Fibroblast of skin of back (primary cell): ENCODE measurements at regions not wholly inside any gene's neighbourhood (a gene's known extent, or its start where the extent isn't known, plus 50 kb on each side); places are given as distances from the start of the nearest gene placed in this dataset.
"Not testable (repeated sequence)": the region's sequence is repeated elsewhere in the genome, so short reads cannot be mapped to it uniquely, and the experiment has no call there.

Experiments used
- DNase-seq: peaks from one replicate; pipeline ENCODE4 v3.0.0-alpha.2; 2013

GRCh38 chr13:18238586-18238985 is 943.0 kb downstream of the TUBA3C start:
- DNase-seq = not testable (repeated sequence)

GRCh38 chr13:18236528-18236815 is 945.2 kb downstream of the TUBA3C start:
- DNase-seq = no peak

DNA sequence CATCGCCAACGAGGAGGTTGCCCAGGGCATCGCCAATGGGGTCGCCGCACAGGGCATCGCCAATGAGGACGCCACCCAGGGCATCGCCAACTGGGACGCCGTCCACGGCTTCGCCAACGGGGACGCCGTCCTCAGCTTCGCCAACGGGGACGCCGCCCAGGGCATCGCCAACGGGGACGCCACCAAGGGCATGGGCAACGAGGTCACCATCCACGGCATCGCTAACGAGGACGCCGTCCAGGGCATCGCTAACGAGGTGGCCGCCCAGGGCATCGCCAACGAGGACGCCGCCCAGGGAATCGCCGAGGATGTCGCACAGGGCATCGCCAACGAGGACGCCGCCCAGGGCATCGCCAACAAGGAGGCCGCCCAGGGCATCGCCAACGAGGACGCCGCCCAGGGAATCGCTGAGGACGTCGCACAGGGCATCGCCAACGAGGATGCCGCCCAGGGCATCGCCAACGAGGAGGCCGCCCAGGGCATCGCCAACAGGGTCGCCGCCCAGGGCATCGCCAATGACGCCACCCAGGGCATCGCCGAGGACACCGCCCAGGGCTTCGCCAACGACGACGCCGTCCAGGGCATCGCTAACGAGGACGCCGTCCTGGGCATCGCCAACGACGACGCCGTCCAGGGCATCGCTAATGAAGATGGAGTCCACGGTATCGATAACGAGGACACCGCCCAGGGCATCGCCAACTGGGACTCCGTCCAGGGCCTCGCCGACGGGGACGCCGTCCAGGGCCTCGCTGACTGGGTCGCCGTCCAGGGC is 945.7 kb downstream of the TUBA3C start:
- no peak for DNase-seq

GRCh38 chr13:18235172-18235571 is 946.5 kb downstream of the TUBA3C start:
- DNase-seq = no peak

DNA sequence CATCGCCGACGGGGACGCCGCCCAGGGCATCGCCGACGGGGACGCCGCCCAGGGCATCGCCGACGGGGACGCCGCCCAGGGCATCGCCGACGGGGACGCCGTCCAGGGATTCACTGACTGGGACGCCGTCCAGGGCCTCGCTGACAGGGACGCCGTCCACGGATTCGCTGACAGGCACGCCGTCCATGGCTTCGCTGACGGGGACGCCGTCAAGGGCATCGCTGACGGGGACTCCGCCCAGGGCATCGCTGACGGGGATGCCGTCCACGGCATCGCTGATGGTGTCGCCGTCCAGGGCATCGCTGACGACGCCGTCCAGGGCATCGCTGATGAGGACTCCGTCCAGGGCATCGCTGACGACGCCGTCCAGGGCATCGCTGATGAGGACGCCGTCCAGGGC is 947.2 kb downstream of the TUBA3C start:
- not testable (repeated sequence) for DNase-seq

- DNase-seq = no peak
Observed at GRCh38 chr13:18233783-18234299, 947.8 kb downstream of the TUBA3C start.

- DNase-seq = no peak
Observed at GRCh38 chr13:18232994-18233782, 948.4 kb downstream of the TUBA3C start.

DNA sequence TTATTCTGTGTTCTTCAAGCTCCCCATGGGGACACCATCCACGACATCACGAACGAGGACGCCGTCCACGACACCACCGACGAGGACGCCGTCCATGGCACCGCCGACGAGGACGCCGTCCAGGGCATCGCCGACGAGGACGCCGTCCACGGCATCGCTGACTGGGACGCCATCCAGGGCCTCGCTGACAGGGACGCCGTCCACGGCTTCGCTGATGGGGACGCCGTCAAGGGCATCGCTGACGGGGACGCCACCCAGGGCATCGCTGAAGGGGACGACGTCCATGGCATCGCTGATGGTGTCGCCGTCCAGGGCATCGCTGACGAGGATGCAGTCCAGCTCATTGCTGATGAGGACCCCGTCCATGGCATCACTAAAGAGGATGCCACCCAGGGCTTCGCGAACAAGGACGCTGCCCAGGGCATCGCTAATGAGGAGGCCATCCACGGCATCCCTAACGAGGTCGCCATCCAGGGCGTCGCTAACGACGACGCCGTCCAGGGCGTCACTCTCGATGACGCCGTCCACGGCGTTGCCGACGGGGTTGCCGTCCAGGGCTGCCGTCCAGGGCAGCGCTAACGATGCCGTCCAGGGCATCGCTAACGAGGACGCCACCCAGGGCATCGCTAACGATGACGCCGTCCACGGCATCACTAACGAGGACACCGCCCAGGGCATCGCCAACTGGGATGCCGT is 949.2 kb downstream of the TUBA3C start:
- DNase-seq = no peak

- DNase-seq = not testable (repeated sequence)
Observed at GRCh38 chr13:18224411-18224810, 957.2 kb downstream of the TUBA3C start.

GRCh38 chr13:18214689-18215088 is 966.9 kb downstream of the TUBA3C start:
- not testable (repeated sequence) for DNase-seq

DNA sequence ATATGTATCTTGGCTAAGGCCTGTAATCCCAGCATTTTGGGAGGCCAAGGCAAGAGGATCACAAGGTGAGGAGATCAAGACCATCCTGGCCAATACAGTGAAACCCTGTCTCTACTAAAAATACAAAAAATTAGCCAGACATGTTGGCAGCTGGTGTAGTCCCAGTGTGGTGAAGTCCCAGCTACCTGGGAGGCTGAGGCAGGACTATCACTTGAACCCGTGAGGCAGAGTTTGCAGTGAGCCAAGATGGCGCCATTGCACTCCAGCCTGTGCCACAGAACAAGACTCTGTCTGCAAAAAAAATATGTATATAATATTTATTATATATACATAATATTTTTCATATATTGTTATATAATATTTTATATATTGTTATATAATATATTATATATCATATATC is 968.1 kb downstream of the TUBA3C start:
- not testable (repeated sequence) for DNase-seq

DNA sequence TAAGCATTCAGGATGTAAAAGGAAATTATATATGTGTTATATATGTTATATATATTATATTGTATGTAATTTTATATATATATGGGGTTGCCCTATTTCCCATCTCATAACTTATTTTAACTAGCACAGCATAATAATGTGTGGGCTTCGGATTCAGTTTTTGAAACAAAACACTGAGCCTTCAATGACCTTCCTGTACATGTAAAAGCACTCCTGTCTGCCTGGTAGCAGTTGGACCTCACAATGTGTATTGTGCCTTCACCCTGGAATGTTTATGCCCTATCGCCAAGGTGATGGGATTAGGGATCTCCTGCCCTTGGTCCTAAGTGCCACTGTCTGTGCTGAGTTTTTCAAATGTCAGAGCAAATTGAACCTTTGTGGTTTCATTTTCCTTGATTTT is 968.8 kb downstream of the TUBA3C start:
- DNase-seq = peak; percentile 1

- DNase-seq = peak; percentile 18
Observed at GRCh38 chr13:18211752-18212560, 969.7 kb downstream of the TUBA3C start.

DNA sequence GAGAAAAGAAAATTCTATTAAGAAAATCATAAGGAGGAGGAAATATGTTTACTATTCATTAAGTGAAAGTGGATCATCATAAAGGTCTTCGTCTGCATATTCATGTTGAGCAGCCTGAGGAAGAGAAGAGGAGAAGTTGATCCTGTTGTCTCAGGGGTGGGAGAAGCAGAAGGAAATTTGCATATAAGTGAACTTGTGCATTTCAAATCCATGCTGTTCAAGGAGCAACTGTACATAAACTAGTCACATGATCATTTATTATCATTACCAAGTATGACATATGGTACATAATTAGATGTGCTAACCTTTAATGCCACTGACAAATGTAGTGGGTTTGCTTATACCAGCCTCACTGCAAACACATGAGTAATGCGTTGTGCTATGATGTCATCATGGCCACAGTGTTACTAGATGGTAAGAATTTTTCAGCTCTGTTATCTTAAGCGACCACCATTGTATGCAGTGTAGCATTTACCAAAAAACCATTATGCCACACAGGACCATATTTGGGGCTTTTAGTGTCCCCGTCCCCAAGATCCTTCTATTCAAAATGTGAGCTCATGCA is 976.9 kb downstream of the TUBA3C start:
- not testable (repeated sequence) for DNase-seq

GRCh38 chr13:18195365-18195678 is 986.3 kb downstream of the TUBA3C start:
- DNase-seq = not testable (repeated sequence)

DNA sequence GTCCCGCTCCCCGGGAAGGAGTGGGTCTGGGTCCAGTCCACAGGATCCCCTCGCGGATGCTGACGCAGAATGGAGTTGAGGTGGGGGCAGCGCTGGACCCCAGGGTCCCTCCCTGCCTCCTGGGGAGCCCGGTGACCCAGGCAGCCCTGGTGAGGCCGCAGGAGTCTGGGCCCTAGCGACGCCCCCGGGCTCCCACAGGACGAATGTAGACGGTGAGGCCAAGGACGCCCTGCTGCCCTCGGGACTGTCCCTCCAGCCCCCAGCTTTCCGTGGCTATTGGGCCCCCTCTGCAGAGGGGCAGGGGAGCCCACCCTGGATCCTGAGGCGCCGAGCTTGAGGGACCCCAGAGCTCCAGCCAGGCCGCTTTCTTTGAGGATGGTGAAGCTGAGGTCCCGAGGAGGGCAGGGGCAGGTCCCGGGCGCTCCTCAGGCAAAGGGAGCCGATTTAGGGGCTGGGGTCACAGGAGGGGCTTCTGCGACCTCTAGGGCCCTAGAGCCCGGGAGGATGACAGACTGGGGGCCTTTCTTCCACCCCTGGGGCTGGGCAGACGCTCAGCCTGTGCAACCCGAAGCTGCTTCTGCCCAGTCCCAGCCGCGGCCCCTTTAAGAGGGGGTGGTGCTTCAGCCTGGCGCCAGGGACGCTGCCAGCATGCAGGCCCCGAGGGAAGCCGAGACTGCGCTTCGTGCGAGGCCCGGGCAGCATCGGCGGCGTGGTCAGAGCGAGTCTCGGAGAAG is 986.8 kb downstream of the TUBA3C start:
- DNase-seq = not testable (repeated sequence)

- DNase-seq = not testable (repeated sequence)
Observed at GRCh38 chr13:18194104-18194503, 987.5 kb downstream of the TUBA3C start.
